ENCODE measurements at regions not wholly inside any gene's neighbourhood (a gene's known extent, or its start where the extent isn't known, plus 50 kb on each side); places are given as distances from the start of the nearest gene placed in this dataset.
"Not testable (repeated sequence)": the region's sequence is repeated elsewhere in the genome, so short reads cannot be mapped to it uniquely, and the experiment has no call there.

DNA sequence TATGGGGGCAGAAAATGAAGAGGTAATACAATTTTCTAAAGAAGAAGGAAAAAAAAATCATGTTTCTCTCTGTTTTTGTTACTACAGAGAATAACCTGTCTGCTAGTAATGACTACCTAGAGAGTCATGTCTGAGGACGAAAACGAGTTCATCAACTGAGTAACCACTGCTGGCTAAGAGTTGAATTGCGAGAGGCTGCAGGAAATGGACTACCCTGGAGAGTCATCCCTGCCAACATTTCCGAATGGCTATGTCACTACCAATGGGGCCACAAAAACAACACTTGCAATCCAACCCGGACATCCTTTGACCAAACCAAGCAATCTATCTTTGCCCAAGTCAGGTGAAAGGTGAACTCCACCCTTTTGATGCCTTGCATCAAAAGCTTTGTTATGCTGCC lies 120.6 kb downstream of the FCRL5 start:
- no peaks in the 10 kb centered on the region for H3K4me1 ChIP-seq
- no peak for TF ChIP-seq EP300 (IDR thresholded peaks at IDR 0.05)
- TF ChIP-seq, protein P1, sequence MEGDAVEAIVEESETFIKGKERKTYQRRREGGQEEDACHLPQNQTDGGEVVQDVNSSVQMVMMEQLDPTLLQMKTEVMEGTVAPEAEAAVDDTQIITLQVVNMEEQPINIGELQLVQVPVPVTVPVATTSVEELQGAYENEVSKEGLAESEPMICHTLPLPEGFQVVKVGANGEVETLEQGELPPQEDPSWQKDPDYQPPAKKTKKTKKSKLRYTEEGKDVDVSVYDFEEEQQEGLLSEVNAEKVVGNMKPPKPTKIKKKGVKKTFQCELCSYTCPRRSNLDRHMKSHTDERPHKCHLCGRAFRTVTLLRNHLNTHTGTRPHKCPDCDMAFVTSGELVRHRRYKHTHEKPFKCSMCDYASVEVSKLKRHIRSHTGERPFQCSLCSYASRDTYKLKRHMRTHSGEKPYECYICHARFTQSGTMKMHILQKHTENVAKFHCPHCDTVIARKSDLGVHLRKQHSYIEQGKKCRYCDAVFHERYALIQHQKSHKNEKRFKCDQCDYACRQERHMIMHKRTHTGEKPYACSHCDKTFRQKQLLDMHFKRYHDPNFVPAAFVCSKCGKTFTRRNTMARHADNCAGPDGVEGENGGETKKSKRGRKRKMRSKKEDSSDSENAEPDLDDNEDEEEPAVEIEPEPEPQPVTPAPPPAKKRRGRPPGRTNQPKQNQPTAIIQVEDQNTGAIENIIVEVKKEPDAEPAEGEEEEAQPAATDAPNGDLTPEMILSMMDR (IDR thresholded peaks at IDR 0.05), result no peak
- no peak for TF ChIP-seq POLR2AphosphoS5 (IDR thresholded peaks at IDR 0.05)
- no peak for TF ChIP-seq POLR2A (IDR thresholded peaks at IDR 0.05)
- no peak overlapping the region for H3K4me3 ChIP-seq
- no peak for DNase-seq (ENCODE audit: low spot score in 2 of 2)
- H3K27ac ChIP-seq, result no peak overlapping the region
- no peaks in the 10 kb centered on the region for H3K36me3 ChIP-seq
- no peaks in the 10 kb centered on the region for H3K9me3 ChIP-seq
- H3K27me3 ChIP-seq, result no peaks in the 10 kb centered on the region
- 86% methylated on average over 5 of the region's 5 CpGs for WGBS

DNA sequence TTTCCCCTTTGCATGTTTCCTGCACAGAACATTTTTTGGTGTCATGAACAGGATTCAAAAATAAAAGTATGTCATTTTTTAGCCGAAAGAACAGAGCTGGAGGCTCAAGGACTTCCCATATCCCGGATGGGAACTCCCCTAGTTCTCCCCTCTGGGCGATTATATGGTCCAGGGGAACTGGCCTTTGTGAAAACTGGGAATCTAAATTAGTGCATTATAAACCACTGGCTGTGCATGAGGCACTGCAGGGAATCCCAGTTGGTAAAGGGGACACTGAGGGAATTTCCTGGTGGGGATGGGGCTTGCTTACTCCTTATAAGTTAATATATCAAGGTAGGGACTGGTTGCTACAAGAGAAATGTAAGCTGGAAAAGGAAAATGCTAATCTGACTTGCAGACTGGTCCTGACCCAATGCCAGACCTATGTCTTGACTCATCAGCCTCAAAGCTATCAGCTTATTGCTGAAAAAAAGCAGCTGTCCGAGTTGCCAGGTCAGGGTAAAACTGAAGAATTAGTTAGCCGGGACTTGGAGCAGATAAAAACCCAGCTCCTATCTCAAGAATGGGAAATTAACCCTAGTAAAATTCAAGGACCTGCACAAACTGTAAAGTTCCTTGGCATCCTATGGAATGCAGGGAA lies 122.6 kb downstream of the FCRL5 start:
- Histone ChIP-seq H3K4me1 (no peaks in the 10 kb centered on the region), H3K36me3 (no peaks in the 10 kb centered on the region), H3K4me3 (no peak overlapping the region), H3K27me3 (no peaks in the 10 kb centered on the region), H3K27ac (no peak overlapping the region), H3K9me3 (no peaks in the 10 kb centered on the region)
- DNase-seq (ENCODE audit: low spot score in 2 of 2), result no peak
- TF ChIP-seq, protein P1 (IDR thresholded peaks at IDR 0.05), result no peak
- TF ChIP-seq EP300 (IDR thresholded peaks at IDR 0.05) (no peak), POLR2A (IDR thresholded peaks at IDR 0.05) (no peak), POLR2AphosphoS5 (IDR thresholded peaks at IDR 0.05) (no peak)
- WGBS, result 72% methylated on average over 5 of the region's 5 CpGs

DNA sequence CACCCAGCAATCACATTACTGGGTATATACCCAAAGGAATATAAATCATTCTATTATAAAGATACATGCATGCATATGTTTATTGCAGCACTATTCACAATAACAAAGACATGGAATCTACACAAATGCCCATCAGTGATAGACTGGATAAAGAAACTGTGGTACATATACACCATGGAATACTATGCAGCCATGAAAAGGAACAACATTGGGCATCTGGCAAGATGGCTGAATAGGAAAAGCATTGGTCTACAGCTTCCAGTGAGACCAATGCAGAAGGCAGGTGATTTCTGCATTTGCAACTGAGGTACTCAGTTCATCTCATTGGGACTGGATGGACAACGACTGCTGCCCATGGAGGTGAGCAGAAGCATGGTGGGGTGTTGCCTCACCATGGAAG lies 128.6 kb downstream of the FCRL5 start:
- H3K27ac ChIP-seq; H3K36me3 ChIP-seq; H3K4me3 ChIP-seq; H3K27me3 ChIP-seq; H3K4me1 ChIP-seq; DNase-seq (ENCODE audit: low spot score in 2 of 2); H3K9me3 ChIP-seq: not testable (repeated sequence)
- WGBS, result 91% methylated on average over 1 of the region's 1 CpG

DNA sequence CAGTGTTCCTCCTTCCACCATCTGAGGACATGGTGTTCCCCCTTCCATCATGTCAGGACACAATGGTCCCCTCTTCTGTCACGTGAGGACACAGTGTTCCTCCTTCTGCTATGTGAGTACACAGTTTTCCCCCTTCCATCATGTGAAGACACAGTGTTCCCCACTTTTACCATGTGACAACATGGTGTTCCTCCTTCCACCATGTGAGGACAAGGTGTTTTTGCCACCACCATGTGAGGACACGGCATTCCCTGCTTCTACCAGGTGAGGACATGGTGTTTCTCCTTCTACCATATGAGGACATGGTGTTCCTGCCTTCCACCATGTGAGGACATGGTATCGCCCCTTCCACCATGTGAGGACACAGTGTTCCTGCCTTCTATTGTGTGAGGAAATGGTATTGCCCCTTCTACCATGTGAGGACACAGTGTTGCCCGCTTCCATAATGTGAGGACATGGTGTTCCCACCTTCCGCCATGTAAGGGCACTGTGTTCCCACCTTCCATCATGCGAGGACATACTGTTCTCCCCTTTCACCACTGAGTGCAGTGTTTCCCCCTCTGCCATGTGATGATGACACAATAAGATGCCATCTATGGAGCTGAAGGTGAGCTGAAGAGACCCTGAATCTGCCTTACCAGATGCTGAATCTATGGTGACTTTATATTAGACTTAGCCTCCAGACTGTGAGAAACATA lies 132.3 kb downstream of the FCRL5 start:
- no peak for DNase-seq (ENCODE audit: low spot score in 2 of 2)

DNA sequence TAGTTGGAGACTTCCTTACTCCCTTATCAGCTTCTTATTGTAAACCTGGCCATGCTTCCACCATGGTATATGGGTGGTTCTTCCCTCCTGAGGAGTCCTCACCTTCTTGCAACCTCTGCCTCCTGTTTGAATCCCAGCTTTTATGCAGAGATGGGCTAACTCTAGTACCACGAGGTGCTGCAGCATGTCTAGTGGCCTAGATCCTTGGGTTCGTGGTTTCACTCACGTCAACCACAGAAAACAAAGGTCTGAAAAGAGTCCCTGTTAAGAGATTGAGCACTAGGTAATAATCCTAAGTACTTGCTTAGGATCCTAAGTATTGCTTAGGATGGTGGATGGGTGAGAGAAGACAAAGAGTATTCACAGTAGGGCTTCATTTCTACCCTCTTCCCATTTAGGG lies 133.7 kb downstream of the FCRL5 start:
- TF ChIP-seq POLR2AphosphoS5 (IDR thresholded peaks at IDR 0.05) (no peak), EP300 (IDR thresholded peaks at IDR 0.05) (no peak), POLR2A (IDR thresholded peaks at IDR 0.05) (no peak)
- TF ChIP-seq, protein P1 (IDR thresholded peaks at IDR 0.05), result no peak
- H3K36me3 ChIP-seq, result no peaks in the 10 kb centered on the region
- no peak overlapping the region for H3K4me3 ChIP-seq
- no peak overlapping the region for H3K27ac ChIP-seq
- H3K4me1 ChIP-seq, result no peaks in the 10 kb centered on the region
- DNase-seq (ENCODE audit: low spot score in 2 of 2), result no peak
- 84% methylated on average over 3 of the region's 3 CpGs for WGBS
- no peaks in the 10 kb centered on the region for H3K9me3 ChIP-seq
- H3K27me3 ChIP-seq, result no peaks in the 10 kb centered on the region

More for the DNA sequence above, 132.3 kb downstream of the FCRL5 start:
- 92% methylated on average over 6 of the region's 6 CpGs for WGBS
- Histone ChIP-seq H3K27ac (no peak overlapping the region), H3K9me3 (no peaks in the 10 kb centered on the region), H3K27me3 (no peaks in the 10 kb centered on the region), H3K4me3 (no peak overlapping the region), H3K36me3 (no peaks in the 10 kb centered on the region), H3K4me1 (no peaks in the 10 kb centered on the region)
- TF ChIP-seq EP300 (IDR thresholded peaks at IDR 0.05), result no peak
- TF ChIP-seq, protein P1 (IDR thresholded peaks at IDR 0.05), result no peak
- no peak for TF ChIP-seq POLR2AphosphoS5 (IDR thresholded peaks at IDR 0.05)
- TF ChIP-seq POLR2A (IDR thresholded peaks at IDR 0.05), result no peak
